Stimulated activated CD8-positive, alpha-beta memory T cell treated with anti-CD3 and anti-CD28 coated beads, Interleukin-12 subunit alpha, Interleukin-12 subunit beta, amount 100 ng/mL, for 1 hour (primary cell): ENCODE measurements at regions not wholly inside any gene's neighbourhood (a gene's known extent, or its start where the extent isn't known, plus 50 kb on each side); places are given as distances from the start of the nearest gene placed in this dataset.
"Not testable (repeated sequence)": the region's sequence is repeated elsewhere in the genome, so short reads cannot be mapped to it uniquely, and the experiment has no call there.

Experiments
- DNase-seq: peaks from one replicate; pipeline ENCODE4 v3.0.0-alpha.2; 2020; ENCODE audit warnings: low read depth

DNA sequence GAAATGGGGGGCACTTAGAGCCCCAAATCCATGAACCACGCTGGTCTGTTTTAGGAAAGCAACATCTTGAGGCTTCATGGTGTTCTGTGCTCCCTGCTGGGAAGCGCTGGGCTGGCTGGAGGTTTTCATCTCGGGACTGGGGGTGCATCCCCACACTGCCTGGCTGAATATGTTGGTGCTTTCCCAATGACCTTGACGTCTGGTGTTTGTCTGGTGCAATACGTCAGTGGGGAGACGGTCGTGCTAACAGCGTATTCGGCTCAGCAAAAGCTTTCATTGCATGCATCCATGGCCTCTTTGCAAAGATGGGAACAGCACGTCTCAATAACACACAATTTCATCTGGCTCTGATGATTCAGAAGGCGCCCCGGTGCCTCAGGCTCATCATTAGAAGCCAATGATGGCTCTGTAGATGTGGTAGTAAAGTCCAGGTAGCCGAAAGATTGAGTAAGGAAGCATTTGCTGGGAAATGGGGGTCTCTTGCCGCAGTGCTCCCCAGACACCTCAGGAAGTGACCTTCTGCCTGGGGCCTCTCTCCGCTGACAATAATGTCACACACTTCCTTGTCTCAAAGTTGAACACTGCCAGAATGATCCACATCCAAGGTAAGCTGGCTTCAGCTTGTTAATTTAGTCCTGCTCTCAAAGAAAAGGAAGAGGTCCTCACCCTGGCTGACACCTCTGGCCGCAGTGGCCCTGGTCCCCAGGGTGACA is 97.7 kb downstream of the ING1 start:
- DNase-seq = no peak

GRCh38 chr13:110811771-110812120 is 98.2 kb downstream of the ING1 start:
- DNase-seq = no peak

- no peak for DNase-seq
Observed at GRCh38 chr13:110812121-110812868, 98.8 kb downstream of the ING1 start.

- no peak for DNase-seq
Observed at GRCh38 chr13:110812869-110813645, 99.6 kb downstream of the ING1 start.

GRCh38 chr13:110813646-110814624 is 100.4 kb downstream of the ING1 start:
- no peak for DNase-seq

DNA sequence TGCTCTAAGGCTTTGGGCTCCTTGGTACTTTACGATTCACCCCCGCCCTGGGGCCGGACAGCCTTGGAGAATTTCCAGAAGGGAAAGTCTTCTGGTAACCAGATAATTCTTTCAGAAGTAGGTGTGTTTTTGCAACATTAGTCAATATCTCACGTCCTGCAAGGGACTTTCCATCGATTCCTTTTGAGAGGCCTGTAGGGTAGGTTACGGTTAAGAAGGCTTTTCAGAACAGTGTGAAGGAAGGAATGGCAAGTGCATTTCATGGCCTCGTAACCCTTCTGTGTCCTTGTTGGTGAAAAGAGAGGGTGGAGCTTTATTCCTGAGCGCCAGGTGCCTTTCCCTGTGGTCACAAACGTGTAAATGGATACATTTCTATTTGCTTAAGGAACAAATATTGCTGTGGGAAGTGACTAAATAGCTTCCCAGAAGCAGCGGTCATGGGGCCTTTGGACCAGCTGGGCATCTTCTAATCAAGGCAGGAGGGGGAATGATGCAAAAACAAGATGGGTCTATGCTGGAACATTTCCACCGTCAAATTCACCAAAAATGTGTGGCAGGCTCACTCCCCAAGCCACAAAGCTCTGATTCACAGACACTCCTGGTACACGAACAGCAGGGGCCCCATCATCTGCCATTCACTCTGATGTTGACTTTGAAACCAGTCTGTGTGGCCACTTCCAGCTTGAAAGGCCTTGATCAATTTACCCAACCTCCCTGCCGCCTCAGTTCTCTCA is 99.2 kb downstream of the ANKRD10 start:
- no peak for DNase-seq

GRCh38 chr13:110816500-110816899 is 98.4 kb downstream of the ANKRD10 start:
- no peak for DNase-seq

DNA sequence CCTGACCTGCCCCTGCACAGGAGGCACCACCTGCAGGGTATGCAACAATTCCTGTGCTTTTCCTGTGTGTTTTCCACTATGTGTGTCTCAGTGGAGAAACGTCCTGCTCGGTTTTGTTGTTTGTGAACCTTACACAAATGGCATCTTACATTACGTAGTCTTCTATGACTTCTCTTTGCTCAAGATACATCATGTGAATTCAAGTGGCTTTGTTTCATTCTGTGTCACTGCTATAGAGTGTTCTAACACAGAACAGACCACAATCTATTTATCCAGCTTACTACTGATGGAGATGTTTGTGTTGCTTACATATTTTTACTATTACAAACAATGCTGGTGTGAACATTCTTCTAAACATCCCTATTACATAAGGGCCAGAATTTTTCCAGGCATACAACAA is 97.7 kb downstream of the ANKRD10 start:
- no peak for DNase-seq

DNA sequence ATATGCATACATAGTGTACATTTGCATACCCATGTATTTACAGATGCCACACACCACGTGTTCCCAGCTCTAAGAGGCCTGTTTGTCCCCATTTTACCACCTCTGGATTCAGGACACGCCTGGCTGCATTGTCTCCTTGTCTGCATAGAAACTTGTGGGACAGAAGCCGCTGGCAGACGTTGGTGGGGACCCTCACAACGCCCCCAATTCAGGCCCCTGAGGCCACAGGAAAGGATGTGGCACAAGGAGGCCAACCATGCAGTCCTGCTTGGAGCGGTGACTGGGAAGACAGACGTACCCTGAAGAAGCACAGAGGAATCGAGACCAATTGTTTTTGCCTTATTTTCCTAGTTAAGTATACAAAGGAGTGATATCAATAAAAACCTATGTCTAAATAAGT is 96.1 kb downstream of the ANKRD10 start:
- no peak for DNase-seq

- peak; percentile 61 for DNase-seq
Observed at GRCh38 chr13:110819203-110820014, 95.5 kb downstream of the ANKRD10 start.

- DNase-seq = no peak
Observed at GRCh38 chr13:110820322-110820721, 94.5 kb downstream of the ANKRD10 start.

DNA sequence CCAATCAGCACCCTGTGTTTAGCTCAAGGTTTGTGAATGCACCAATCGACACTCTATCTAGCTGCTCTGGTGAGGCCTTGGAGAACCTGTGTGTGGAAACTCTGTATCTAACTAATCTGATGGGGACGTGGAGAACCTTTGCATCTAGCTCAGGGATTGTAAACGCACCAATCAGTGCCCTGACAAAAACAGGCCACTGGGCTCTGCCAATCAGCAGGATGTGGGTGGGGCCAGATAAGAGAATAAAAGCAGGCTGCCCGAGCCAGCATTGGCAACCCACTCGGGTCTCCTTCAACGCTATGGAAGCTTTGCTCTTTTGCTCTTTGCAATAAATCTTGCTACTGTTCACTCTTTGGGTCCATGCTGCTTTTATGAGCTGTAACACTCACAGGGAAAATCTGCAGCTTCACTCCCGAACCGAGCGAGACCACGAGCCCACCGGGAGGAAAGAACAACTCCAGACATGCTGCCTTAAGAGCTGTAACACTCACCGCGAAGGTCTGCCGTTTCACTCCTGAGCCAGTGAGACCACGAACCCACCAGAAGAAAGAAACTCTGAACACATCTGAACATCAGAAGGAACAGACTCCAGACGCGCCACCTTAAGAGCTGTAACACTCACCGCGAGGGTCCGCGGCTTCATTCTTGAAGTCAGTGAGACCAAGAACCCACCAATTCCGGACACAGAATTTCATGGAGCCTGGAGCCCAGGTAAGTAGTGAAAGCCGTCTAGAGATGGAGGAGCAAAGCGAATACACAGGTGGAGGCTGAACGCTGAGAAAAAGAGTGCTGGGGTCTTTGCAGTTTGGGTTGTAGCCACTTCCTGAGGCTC is 92.8 kb downstream of the ANKRD10 start:
- DNase-seq = not testable (repeated sequence)

DNA sequence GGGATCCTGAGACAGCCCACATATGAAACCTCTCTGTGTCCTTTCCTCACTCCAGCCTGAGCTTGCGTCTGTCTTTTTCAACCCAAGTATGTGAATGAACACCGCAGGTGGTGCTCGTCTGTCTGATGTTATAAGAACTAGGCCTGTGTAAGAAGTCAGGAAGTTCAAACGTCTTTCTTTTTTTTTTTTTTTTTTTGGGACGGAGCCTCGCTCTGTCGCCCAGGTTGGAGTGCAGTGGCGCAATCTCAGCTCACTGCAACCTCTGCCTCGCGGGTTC is 92.3 kb downstream of the ANKRD10 start:
- no peak for DNase-seq

DNA sequence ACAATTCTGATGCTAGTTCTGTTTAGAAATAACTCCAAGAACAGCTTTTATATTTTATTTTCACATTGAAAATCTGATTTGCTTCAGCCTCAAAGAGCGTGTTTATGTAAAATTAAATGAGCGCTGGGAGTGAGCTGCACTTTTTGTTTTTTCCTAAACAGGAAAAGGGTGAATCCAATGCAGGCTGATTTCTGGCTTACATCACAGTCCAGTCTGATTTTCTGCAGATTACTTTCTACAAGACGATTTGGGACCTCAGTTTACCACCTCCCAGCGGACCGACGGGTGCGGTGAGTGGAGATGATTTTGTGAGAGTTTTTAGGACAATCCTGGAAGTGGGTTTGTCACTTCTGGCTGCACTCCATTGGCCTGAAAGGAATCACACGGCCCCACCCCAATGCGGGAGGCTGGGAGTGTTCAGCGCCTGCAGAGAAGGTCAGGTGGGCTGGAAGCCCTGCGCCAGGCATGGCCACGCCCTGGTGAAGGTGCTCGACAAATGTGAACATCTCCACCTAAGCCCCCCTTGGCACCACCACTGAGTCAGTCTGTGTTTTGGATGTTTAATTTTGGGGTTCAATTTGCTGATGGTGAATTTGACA is 90.1 kb downstream of the ANKRD10 start:
- no peak for DNase-seq

GRCh38 chr13:110825516-110825915 is 89.4 kb downstream of the ANKRD10 start:
- DNase-seq = no peak

- DNase-seq = no peak
Observed at GRCh38 chr13:110826101-110826500, 88.8 kb downstream of the ANKRD10 start.

DNA sequence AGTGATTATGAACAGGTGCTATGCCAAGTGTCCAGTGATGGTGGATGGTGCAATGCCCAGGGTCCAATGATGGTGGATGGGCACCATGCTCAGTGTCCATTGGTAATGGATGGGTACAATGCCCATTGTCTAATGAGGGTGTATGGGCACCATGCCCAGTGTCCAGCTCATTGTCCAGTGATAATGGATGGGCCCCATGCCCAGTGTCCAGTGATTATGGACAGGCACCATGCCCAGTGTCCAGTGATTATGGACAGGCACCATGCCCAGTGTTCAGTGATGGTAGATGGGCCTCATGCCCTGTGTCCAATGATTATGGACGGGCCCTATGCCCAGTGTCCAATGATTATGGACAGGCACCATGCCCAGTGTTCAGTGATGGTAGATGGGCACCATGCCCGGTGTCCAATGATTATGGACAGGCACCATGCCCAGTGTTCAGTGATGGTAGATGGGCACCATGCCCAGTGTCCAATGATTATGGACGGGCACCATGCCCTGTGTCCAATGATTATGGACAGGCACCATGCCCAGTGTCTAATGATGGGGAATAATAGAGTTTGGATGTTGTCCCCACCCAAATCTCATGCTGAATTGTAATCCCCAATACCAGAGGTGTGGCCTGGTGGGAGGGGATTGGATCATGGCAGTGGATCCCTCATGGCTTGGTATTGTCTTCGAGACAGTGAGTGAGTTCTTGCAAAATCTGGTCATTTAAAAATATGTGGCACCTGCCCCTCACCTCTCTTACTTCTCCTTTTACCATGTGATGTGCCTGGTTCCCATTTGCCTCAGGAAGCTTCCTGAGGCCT is 87.8 kb downstream of the ANKRD10 start:
- no peak for DNase-seq
